Activated CD4-positive, alpha-beta T cell treated with anti-CD3 and anti-CD28 coated beads, Interleukin-2, amount 10 ng/mL, durations not matched to agents 24 days and 14 days (primary cell): ENCODE measurements at regions not wholly inside any gene's neighbourhood (a gene's known extent, or its start where the extent isn't known, plus 50 kb on each side); places are given as distances from the start of the nearest gene placed in this dataset.

Experiments used
- DNase-seq: peaks from one replicate; pipeline ENCODE4 v3.0.0; 2022
- H3K27ac Mint-ChIP-seq: one replicate; pipeline ENCODE4 v1.8.0; 2022; ENCODE audit warnings: mild to moderate bottlenecking, mixed read lengths
- H3K27me3 Mint-ChIP-seq: one replicate; pipeline ENCODE4 v1.8.0; 2022; ENCODE audit warnings: mixed read lengths
- H3K36me3 Mint-ChIP-seq: one replicate; pipeline ENCODE4 v1.8.0; 2022; ENCODE audit warnings: low read depth, mild to moderate bottlenecking, mixed read lengths
- H3K4me1 Mint-ChIP-seq: one replicate; pipeline ENCODE4 v1.8.0; 2021; ENCODE audit warnings: mixed read lengths
- H3K4me3 Mint-ChIP-seq: one replicate; pipeline ENCODE4 v1.8.0; 2022; ENCODE audit warnings: mild to moderate bottlenecking, moderate library complexity, mixed read lengths
- H3K9me3 Mint-ChIP-seq: one replicate; pipeline ENCODE4 v1.8.0; 2021; ENCODE audit warnings: mixed read lengths
- intact Hi-C: fragments of 100-400 bp; cut with micrococcal nuclease; formaldehyde crosslinking; loops from one replicate; pipeline ENCODE4 v1.15.1; 2023

DNA sequence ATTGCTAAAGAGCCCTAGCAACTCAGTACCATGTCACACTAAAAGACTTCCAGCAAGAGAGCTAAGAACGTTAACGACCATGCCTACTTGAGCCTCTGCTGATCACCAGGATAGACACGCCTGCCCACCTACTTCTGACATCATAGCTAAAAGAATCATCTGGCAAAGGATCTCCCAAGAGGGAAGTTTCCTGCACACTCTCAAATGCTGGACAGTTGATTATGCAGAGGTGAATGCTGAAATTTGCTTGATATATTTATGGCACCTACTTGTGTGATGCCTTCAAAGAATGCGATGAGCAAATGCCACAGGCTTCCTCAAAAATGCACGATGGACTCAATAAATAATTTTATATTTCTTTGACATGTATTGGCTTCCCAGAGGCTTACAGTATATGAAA, 113.6 kb downstream of the GALC start:
- Mint-ChIP-seq H3K9me3 (no peaks in the 10 kb centered on the region), H3K4me1 (no peaks in the 10 kb centered on the region), H3K36me3 (no peaks in the 10 kb centered on the region), H3K27me3 (peaks cover 9% of the 10 kb centered on the region), H3K27ac (no peak overlapping the region), H3K4me3 (no peak overlapping the region)
- no peak for DNase-seq
- intact Hi-C loops = no loop called here

- intact Hi-C loops = no loop called here
- Mint-ChIP-seq H3K27ac (no peak overlapping the region), H3K27me3 (peaks cover 9% of the 10 kb centered on the region), H3K36me3 (no peaks in the 10 kb centered on the region), H3K4me3 (no peak overlapping the region), H3K4me1 (no peaks in the 10 kb centered on the region), H3K9me3 (no peaks in the 10 kb centered on the region)
- no peak for DNase-seq
These were observed 114.0 kb downstream of the GALC start for GRCh38 chr14:87878959-87879358.

DNA sequence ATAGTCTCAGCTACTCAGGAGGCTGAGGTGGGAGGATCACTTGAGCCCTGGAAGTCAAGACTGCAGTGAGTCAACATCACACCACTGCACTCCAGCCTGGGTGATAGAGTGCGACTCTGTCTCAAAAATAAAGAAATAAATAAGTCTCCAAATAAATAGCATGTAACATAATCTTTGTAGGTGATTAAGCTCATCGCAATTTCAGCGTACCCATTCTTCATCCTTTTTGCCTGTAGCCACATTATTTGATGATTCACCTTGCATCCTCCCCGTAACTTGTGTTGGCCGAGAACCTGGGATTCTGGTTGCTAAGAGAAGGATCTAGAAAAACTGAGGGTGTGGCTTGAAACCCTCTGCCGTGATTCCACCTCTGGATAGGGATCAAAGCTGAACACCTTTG, 115.1 kb downstream of the GALC start:
- H3K4me1 Mint-ChIP-seq = no peaks in the 10 kb centered on the region

GRCh38 chr14:87874676-87875075, 118.3 kb downstream of the GALC start:
- intact Hi-C loops = no loop called here
- Mint-ChIP-seq H3K4me1 (peaks cover 2% of the 10 kb centered on the region), H3K9me3 (no peaks in the 10 kb centered on the region), H3K4me3 (no peak overlapping the region), H3K27ac (no peak overlapping the region), H3K36me3 (no peaks in the 10 kb centered on the region), H3K27me3 (peaks cover 17% of the 10 kb centered on the region)
- DNase-seq = no peak

More for the DNA sequence above, 115.1 kb downstream of the GALC start:
- intact Hi-C loops = no loop called here
- H3K4me3 Mint-ChIP-seq = no peak overlapping the region
- DNase-seq = no peak
- no peaks in the 10 kb centered on the region for H3K9me3 Mint-ChIP-seq
- H3K27ac Mint-ChIP-seq = no peak overlapping the region
- no peaks in the 10 kb centered on the region for H3K36me3 Mint-ChIP-seq
- H3K27me3 Mint-ChIP-seq = peaks cover 10% of the 10 kb centered on the region

GRCh38 chr14:87873741-87874140, 119.2 kb downstream of the GALC start:
- Mint-ChIP-seq H3K36me3 (no peaks in the 10 kb centered on the region), H3K9me3 (no peaks in the 10 kb centered on the region), H3K27ac (no peak overlapping the region), H3K27me3 (peaks cover 17% of the 10 kb centered on the region), H3K4me1 (peaks cover 2% of the 10 kb centered on the region), H3K4me3 (no peak overlapping the region)
- intact Hi-C loops = no loop called here
- no peak for DNase-seq

DNA sequence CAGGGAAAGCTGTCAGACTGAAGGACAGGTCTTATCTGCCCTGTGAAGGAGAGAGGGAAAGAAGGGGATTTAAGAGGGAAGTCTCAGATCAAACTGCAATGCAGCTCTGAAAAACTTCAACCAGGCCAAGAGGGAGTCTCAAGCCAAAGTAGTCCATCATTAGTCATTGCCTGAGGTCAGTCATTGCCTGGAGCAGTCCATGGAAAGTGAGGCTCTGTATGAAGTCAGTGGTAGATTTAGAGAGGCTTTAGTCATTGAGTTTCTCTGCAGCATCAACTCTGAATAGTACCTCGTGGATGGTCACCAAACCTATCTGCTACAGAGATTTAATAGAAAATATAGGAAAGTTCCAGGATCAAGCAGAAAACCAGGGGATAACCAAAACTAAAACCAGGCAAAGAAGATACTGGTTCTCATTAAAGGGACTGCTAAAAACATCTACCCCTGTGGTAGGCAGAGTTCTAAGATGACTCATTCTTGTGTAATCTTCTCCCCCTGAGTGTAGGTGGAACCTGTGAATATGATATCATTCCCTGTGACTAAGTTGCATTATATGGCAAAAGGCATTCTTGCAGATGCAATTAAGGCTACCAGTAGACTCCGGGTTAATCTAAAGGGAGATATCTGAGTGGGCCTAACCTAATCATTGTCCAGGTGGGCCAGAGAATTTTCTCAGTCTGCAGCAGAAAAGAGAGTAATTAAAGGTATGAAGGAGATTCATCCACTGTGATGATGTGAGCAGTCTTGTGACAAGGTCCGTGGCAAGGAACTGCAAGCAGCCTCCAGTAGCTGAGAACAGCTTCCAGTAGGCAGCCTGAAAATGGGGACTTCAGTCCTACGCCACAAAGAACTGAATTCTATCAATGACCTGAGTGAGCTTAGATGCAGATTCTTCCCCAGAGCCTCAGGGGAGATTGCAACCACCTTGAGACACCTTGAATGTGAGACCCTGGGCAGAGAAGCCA, 123.1 kb downstream of the GALC start:
- H3K27ac Mint-ChIP-seq = no peak overlapping the region
- intact Hi-C loops = no loop called here
- no peaks in the 10 kb centered on the region for H3K36me3 Mint-ChIP-seq
- H3K27me3 Mint-ChIP-seq = peaks cover 11% of the 10 kb centered on the region
- no peak overlapping the region for H3K4me3 Mint-ChIP-seq
- H3K4me1 Mint-ChIP-seq = peaks cover 2% of the 10 kb centered on the region
- no peaks in the 10 kb centered on the region for H3K9me3 Mint-ChIP-seq
- no peak for DNase-seq

- intact Hi-C loops = no loop called here
These were observed 124.1 kb downstream of the GALC start for GRCh38 chr14:87868920-87869319.

GRCh38 chr14:87866116-87866515, 126.9 kb downstream of the GALC start:
- Mint-ChIP-seq H3K4me1 (no peaks in the 10 kb centered on the region), H3K4me3 (no peak overlapping the region), H3K27me3 (peaks cover 3% of the 10 kb centered on the region), H3K9me3 (no peaks in the 10 kb centered on the region), H3K27ac (no peak overlapping the region), H3K36me3 (no peaks in the 10 kb centered on the region)
- no peak for DNase-seq
- intact Hi-C loops = no loop called here

More at GRCh38 chr14:87868920-87869319, 124.1 kb downstream of the GALC start:
- Mint-ChIP-seq H3K27me3 (peaks cover 10% of the 10 kb centered on the region), H3K4me1 (peaks cover 2% of the 10 kb centered on the region), H3K4me3 (no peak overlapping the region), H3K27ac (no peak overlapping the region), H3K9me3 (no peaks in the 10 kb centered on the region), H3K36me3 (no peaks in the 10 kb centered on the region)
- DNase-seq = no peak

DNA sequence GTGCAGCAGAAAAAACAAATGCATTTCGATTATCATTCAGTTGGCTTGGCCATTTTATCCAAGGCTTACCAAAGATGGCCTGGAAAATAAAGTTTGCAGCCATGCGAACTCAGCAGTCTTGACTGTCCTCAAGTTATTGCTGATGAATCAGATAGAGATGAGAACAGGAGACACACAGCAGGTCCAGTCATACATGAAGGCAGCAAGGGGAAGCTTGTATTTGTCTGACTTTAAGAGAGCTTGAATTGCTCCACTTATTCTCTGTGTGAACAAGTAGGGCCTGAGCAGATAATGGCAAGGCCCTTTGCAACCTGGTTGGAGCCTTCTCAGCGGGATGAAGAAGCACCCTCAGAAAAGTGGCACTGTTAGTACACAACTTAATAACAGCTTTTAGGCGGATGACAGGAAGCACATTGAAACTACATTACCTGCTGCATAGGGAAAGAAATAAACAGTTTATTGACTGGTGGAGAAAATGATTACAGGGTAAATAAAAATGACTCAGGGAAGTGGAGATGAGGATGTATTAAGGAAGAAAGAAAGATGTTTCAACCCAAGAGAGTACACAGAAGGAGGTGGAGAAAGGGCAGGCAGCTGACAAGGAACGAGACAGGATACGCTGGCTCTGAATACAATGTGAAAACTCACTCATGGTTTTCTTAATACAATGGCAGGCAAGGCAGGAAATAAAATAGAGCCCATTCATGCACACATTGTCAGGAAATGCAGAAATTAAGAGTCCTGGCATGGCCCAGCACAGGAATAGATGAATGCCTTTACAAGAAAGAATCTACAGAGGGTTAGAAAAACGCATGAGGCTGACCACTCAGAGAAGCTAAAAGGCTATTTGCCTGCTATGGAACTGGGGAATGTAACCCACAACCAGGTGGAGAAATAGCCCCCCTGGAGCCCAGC, 128.4 kb downstream of the GALC start:
- Mint-ChIP-seq H3K27me3 (no peaks in the 10 kb centered on the region), H3K4me3 (no peak overlapping the region), H3K4me1 (no peaks in the 10 kb centered on the region), H3K36me3 (no peaks in the 10 kb centered on the region), H3K27ac (no peak overlapping the region), H3K9me3 (no peaks in the 10 kb centered on the region)
- no peak for DNase-seq
- intact Hi-C loops = no loop called here

GRCh38 chr14:87863047-87863446, 129.9 kb downstream of the GALC start:
- Mint-ChIP-seq H3K9me3 (no peaks in the 10 kb centered on the region), H3K27ac (no peak overlapping the region), H3K4me3 (no peak overlapping the region), H3K36me3 (no peaks in the 10 kb centered on the region), H3K27me3 (no peaks in the 10 kb centered on the region), H3K4me1 (no peaks in the 10 kb centered on the region)
- DNase-seq = no peak
- intact Hi-C loops = no loop called here

- Mint-ChIP-seq H3K4me1 (no peaks in the 10 kb centered on the region), H3K9me3 (no peaks in the 10 kb centered on the region), H3K27ac (no peak overlapping the region), H3K36me3 (no peaks in the 10 kb centered on the region), H3K27me3 (peaks cover 3% of the 10 kb centered on the region), H3K4me3 (no peak overlapping the region)
- DNase-seq = no peak
- intact Hi-C loops = no loop called here
These were observed 140.9 kb downstream of the GALC start for GRCh38 chr14:87852107-87852506.

DNA sequence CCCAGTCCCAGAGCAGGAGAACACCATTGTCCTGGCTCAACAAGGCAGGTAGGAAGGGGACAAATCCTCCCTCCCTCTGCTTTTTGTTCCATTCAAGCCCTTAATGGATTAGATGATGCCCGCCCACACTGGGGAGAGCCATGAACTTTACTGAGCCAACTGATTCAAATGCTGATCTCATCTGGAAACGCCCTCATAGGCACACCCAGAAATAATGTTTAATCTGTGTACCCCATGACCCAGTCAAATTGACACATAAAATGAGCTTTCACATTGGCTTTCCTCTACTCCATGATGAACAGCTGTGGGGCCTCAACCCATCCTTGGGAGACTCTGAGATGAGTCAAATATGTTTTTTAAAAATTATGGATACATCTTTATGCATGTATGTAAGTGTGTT, 141.8 kb downstream of the GALC start:
- DNase-seq = no peak
- H3K9me3 Mint-ChIP-seq = no peaks in the 10 kb centered on the region
- intact Hi-C loops = no loop called here
- no peak overlapping the region for H3K27ac Mint-ChIP-seq
- H3K4me3 Mint-ChIP-seq = no peak overlapping the region
- H3K4me1 Mint-ChIP-seq = no peaks in the 10 kb centered on the region
- H3K36me3 Mint-ChIP-seq = no peaks in the 10 kb centered on the region
- peaks cover 1% of the 10 kb centered on the region for H3K27me3 Mint-ChIP-seq

GRCh38 chr14:87847216-87847755, 145.7 kb downstream of the GALC start:
- Mint-ChIP-seq H3K4me3 (no peak overlapping the region), H3K9me3 (no peaks in the 10 kb centered on the region), H3K36me3 (no peaks in the 10 kb centered on the region), H3K4me1 (no peaks in the 10 kb centered on the region), H3K27ac (no peak overlapping the region), H3K27me3 (peaks cover 3% of the 10 kb centered on the region)
- no peak for DNase-seq
- intact Hi-C loops = no loop called here

GRCh38 chr14:87840906-87841305, 152.1 kb downstream of the GALC start:
- peaks cover 3% of the 10 kb centered on the region for H3K27me3 Mint-ChIP-seq
- no peaks in the 10 kb centered on the region for H3K4me1 Mint-ChIP-seq
- intact Hi-C loops = no loop called here
- H3K9me3 Mint-ChIP-seq = no peaks in the 10 kb centered on the region
- no peaks in the 10 kb centered on the region for H3K36me3 Mint-ChIP-seq
- H3K27ac Mint-ChIP-seq = no peak overlapping the region
- DNase-seq = no peak
- H3K4me3 Mint-ChIP-seq = no peak overlapping the region
